Activated CD8-positive, alpha-beta T cell treated with anti-CD3 and anti-CD28 coated beads, Interleukin-2, amount 10 ng/mL, durations not matched to agents 7 days and 5 days (primary cell): ENCODE measurements at regions not wholly inside any gene's neighbourhood (a gene's known extent, or its start where the extent isn't known, plus 50 kb on each side); places are given as distances from the start of the nearest gene placed in this dataset.
"Not testable (repeated sequence)": the region's sequence is repeated elsewhere in the genome, so short reads cannot be mapped to it uniquely, and the experiment has no call there.

ENCODE experiments used
- ATAC-seq: fragments of 150-1000 bp; cut with Tn5 transposase; one replicate; pipeline ENCODE4 v1.10.0; 2021; ENCODE audit warnings: moderate library complexity
- CTCF ChIA-PET: fragments of 350-600 bp; sonication (Branson Sonifier 250); formaldehyde crosslinking; loops from one replicate; lab custom pipeline; 2021; ENCODE audit warnings: antibody characterized with exemption; lab: Charles Lee
- POLR2A ChIA-PET: fragments of 350-600 bp; sonication (Branson Sonifier 250); formaldehyde crosslinking; loops from one replicate; lab custom pipeline; 2021; ENCODE audit warnings: antibody characterized with exemption; lab: Charles Lee
- DNase-seq: peaks from one replicate; pipeline ENCODE4 v3.0.0-alpha.2; 2020
- H3K27ac Mint-ChIP-seq: one replicate; pipeline ENCODE4 v1.8.0; 2021; ENCODE audit warnings: mild to moderate bottlenecking, mixed read lengths
- H3K27me3 Mint-ChIP-seq: one replicate; pipeline ENCODE4 v1.8.0; 2021; ENCODE audit warnings: low read depth, mixed read lengths
- H3K36me3 Mint-ChIP-seq: one replicate; pipeline ENCODE4 v1.8.0; 2021; ENCODE audit warnings: low read depth, mixed read lengths
- H3K4me1 Mint-ChIP-seq: one replicate; pipeline ENCODE4 v1.8.0; 2021; ENCODE audit warnings: low read depth, mixed read lengths
- H3K4me3 Mint-ChIP-seq: one replicate; pipeline ENCODE4 v1.8.0; 2021; ENCODE audit warnings: mild to moderate bottlenecking, mixed read lengths
- H3K9me3 Mint-ChIP-seq: one replicate; pipeline ENCODE4 v1.8.0; 2022; ENCODE audit warnings: mixed read lengths; ENCODE audit not compliant: insufficient read depth

- CTCF ChIA-PET, result no interaction called here
- DNase-seq, result no peak
- POLR2A ChIA-PET, result no interaction called here
- peaks cover 18% of the 10 kb centered on the region for H3K9me3 Mint-ChIP-seq
- no peak for ATAC-seq
- H3K36me3 Mint-ChIP-seq, result no peaks in the 10 kb centered on the region
- no peak overlapping the region for H3K27ac Mint-ChIP-seq
- no peak overlapping the region for H3K4me3 Mint-ChIP-seq
- H3K27me3 Mint-ChIP-seq, result no peaks in the 10 kb centered on the region
- H3K4me1 Mint-ChIP-seq, result no peaks in the 10 kb centered on the region
Measured at GRCh38 chr17:52678211-52678610, 519.7 kb upstream of the CA10 start.

DNA sequence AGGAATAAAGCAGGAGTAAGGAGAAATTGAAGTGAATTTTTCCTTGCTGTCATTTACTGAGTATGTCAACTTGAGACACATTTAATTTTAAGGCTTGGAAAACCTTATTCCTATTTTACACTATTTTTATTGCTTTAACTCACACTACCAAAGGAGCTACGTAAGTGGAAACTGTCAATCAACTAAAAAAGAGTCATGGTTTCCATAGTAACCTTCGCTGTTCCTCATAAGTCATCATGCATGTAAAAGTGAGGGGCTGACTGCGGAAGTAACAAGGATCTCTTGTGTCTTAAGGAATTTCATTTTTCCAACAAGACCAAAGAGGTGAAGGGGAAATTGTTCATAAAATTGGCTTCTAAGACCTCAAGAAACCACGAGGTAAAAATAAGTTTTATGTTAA, 516.2 kb upstream of the CA10 start:
- POLR2A ChIA-PET, result no interaction called here
- Mint-ChIP-seq H3K36me3 (no peaks in the 10 kb centered on the region), H3K9me3 (peaks cover 16% of the 10 kb centered on the region), H3K4me1 (no peaks in the 10 kb centered on the region), H3K27me3 (no peaks in the 10 kb centered on the region), H3K27ac (no peak overlapping the region), H3K4me3 (no peak overlapping the region)
- CTCF ChIA-PET, result no interaction called here
- ATAC-seq, result no peak
- DNase-seq, result no peak

GRCh38 chr17:52673791-52674190, 515.3 kb upstream of the CA10 start:
- ChIA-PET CTCF (no interaction called here), POLR2A (no interaction called here)
- Mint-ChIP-seq H3K27ac (no peak overlapping the region), H3K4me3 (no peak overlapping the region), H3K9me3 (peaks cover 7% of the 10 kb centered on the region), H3K36me3 (no peaks in the 10 kb centered on the region), H3K27me3 (no peaks in the 10 kb centered on the region), H3K4me1 (no peaks in the 10 kb centered on the region)
- no peak for DNase-seq
- no peak for ATAC-seq

DNA sequence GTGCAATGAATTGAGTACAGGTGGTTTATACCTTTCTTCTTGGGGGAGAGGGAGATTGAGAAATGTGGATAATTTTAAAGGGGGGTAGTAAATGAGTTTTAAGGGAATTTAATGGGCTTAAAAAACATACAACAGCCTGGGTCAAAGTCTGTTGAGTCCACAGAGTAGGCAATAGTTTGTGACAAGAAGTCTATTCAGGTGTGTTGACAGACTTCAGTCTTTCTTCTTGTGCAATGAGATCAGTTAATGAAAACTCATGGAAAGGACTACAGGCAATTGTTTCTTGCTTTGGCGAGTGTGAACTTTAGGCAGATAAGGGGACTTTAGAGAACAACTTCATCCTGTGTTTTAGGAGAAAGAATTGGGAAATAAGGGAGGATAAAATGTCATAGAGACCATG, 507.8 kb upstream of the CA10 start:
- POLR2A ChIA-PET, result no interaction called here
- DNase-seq (no peak), ATAC-seq (no peak)
- Mint-ChIP-seq H3K27me3 (no peaks in the 10 kb centered on the region), H3K36me3 (no peaks in the 10 kb centered on the region), H3K4me3 (no peak overlapping the region), H3K4me1 (no peaks in the 10 kb centered on the region), H3K9me3 (peaks cover 10% of the 10 kb centered on the region), H3K27ac (no peak overlapping the region)
- CTCF ChIA-PET, result no interaction called here

GRCh38 chr17:52660692-52661091, 502.2 kb upstream of the CA10 start:
- CTCF ChIA-PET, result no interaction called here
- POLR2A ChIA-PET, result no interaction called here
- peaks cover 5% of the 10 kb centered on the region for H3K9me3 Mint-ChIP-seq
- H3K4me1 Mint-ChIP-seq, result no peaks in the 10 kb centered on the region
- no peaks in the 10 kb centered on the region for H3K36me3 Mint-ChIP-seq
- DNase-seq (no peak), ATAC-seq (no peak)
- no peaks in the 10 kb centered on the region for H3K27me3 Mint-ChIP-seq
- H3K27ac Mint-ChIP-seq, result no peak overlapping the region
- H3K4me3 Mint-ChIP-seq, result no peak overlapping the region

GRCh38 chr17:52653014-52653413, 494.5 kb upstream of the CA10 start:
- Mint-ChIP-seq H3K27me3 (no peaks in the 10 kb centered on the region), H3K36me3 (no peaks in the 10 kb centered on the region), H3K4me1 (no peaks in the 10 kb centered on the region), H3K27ac (no peak overlapping the region), H3K9me3 (peaks cover 6% of the 10 kb centered on the region), H3K4me3 (no peak overlapping the region)
- DNase-seq (no peak), ATAC-seq (no peak)
- ChIA-PET CTCF (interaction anchor here (0.7 kb wide), 1 partner anchor 344 kb away, joined by 3 read pairs; no protein-coding TSS in a partner anchor), POLR2A (no interaction called here)

DNA sequence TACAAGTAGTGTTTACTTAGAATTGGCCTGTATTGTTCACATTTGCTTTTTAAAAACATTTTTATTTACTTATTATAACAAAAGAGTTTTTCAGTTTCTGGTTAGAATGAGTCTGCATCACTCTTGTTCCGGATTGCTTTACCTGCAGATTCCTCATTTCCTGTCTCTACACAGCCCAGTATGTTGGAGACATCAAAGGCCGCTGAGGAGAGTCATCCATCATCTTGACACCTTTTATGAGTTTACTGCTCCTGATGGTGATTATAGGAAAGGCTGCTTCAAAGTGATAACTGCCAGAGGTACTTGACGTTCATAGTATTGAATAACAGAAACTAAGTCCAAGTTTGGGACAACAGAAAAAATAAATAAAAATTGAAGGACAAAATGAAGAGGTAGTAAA, 490.5 kb upstream of the CA10 start:
- Mint-ChIP-seq H3K4me3 (no peak overlapping the region), H3K27me3 (no peaks in the 10 kb centered on the region), H3K36me3 (no peaks in the 10 kb centered on the region), H3K9me3 (peaks cover 1% of the 10 kb centered on the region), H3K27ac (no peak overlapping the region), H3K4me1 (no peaks in the 10 kb centered on the region)
- DNase-seq (no peak), ATAC-seq (no peak)
- ChIA-PET CTCF (no interaction called here), POLR2A (no interaction called here)

DNA sequence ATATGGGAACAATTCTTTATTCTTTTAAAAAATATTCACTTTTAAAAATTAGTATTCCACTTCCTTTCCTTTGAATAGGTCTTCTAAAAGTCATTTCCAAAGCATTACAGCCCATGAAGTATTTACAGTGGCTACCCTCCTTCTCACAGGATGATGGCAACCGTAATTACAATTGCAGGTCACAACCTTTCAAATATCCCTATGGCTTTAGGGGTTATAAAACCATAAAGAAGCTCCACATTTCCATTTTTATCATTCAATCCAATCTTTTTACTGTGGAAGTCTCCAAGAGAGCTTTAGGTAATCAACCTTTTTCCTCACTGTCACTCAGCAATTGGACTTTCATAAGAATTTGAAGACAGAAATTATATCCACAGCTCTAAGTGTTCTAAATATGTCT, 488.9 kb upstream of the CA10 start:
- Mint-ChIP-seq H3K4me3 (no peak overlapping the region), H3K27ac (no peak overlapping the region), H3K9me3 (no peaks in the 10 kb centered on the region), H3K4me1 (no peaks in the 10 kb centered on the region), H3K36me3 (no peaks in the 10 kb centered on the region), H3K27me3 (no peaks in the 10 kb centered on the region)
- DNase-seq (no peak), ATAC-seq (no peak)
- POLR2A ChIA-PET, result no interaction called here
- CTCF ChIA-PET, result no interaction called here

DNA sequence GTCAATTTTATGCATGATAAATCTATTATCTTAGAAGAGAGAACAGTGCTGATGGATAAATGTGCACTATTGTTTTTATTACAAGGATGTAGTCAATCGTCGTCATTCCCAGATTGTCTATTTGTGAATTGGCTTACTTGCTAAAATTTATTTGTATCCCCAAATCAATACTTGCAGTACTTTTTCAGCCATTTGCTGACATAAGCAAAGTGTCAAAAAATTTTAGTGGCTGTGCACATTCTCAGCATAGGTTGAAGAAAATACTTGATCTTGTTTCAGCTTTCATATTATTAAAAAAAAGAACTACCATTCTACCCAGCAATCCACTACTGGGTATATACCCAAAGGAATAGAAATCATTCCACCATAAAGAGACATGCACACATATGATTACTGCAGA, 477.9 kb upstream of the CA10 start:
- DNase-seq (no peak), ATAC-seq (no peak)
- ChIA-PET POLR2A (no interaction called here), CTCF (no interaction called here)
- H3K4me1 Mint-ChIP-seq, result no peaks in the 10 kb centered on the region
- H3K36me3 Mint-ChIP-seq, result no peaks in the 10 kb centered on the region
- no peak overlapping the region for H3K27ac Mint-ChIP-seq
- no peak overlapping the region for H3K4me3 Mint-ChIP-seq
- no peaks in the 10 kb centered on the region for H3K27me3 Mint-ChIP-seq
- peaks cover 3% of the 10 kb centered on the region for H3K9me3 Mint-ChIP-seq

- no peak overlapping the region for H3K4me3 Mint-ChIP-seq
- no peaks in the 10 kb centered on the region for H3K4me1 Mint-ChIP-seq
- no peaks in the 10 kb centered on the region for H3K27me3 Mint-ChIP-seq
- no peak for DNase-seq
- POLR2A ChIA-PET, result no interaction called here
- no peak overlapping the region for H3K27ac Mint-ChIP-seq
- H3K9me3 Mint-ChIP-seq, result no peaks in the 10 kb centered on the region
- H3K36me3 Mint-ChIP-seq, result no peaks in the 10 kb centered on the region
- CTCF ChIA-PET, result no interaction called here
- ATAC-seq, result no peak
Measured at GRCh38 chr17:52606590-52606989, 448.1 kb upstream of the CA10 start.

DNA sequence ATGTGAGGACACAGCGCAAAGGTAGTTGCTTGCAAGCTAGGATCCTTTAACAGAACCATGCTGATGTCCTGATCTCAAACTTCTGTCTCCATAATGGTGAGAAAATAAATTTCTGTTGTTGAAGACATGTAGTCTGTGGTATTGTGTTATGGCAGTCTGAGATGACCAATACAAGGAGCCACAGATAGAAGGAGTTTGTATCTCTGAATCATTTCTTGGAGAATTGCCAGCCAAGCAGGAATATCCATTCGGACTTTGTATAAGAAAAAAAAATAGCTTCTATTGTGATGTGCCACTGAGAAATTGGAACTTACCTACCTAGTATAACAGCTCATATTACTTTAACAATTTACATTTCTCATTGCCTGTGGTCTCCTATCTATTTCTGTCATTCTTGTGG, 447.6 kb upstream of the CA10 start:
- Mint-ChIP-seq H3K36me3 (no peaks in the 10 kb centered on the region), H3K4me3 (no peak overlapping the region), H3K4me1 (no peaks in the 10 kb centered on the region), H3K27me3 (no peaks in the 10 kb centered on the region), H3K9me3 (no peaks in the 10 kb centered on the region), H3K27ac (no peak overlapping the region)
- ChIA-PET POLR2A (no interaction called here), CTCF (no interaction called here)
- DNase-seq, result no peak
- no peak for ATAC-seq

- ChIA-PET CTCF (no interaction called here), POLR2A (no interaction called here)
- no peaks in the 10 kb centered on the region for H3K27me3 Mint-ChIP-seq
- no peaks in the 10 kb centered on the region for H3K36me3 Mint-ChIP-seq
- H3K27ac Mint-ChIP-seq, result no peak overlapping the region
- no peaks in the 10 kb centered on the region for H3K9me3 Mint-ChIP-seq
- no peak overlapping the region for H3K4me3 Mint-ChIP-seq
- ATAC-seq (no peak), DNase-seq (no peak)
- H3K4me1 Mint-ChIP-seq, result no peaks in the 10 kb centered on the region
Measured at GRCh38 chr17:52604105-52604504, 445.6 kb upstream of the CA10 start.

- H3K27ac Mint-ChIP-seq, H3K27me3 Mint-ChIP-seq, H3K4me3 Mint-ChIP-seq, H3K4me1 Mint-ChIP-seq, DNase-seq, H3K36me3 Mint-ChIP-seq, POLR2A ChIA-PET, CTCF ChIA-PET, H3K9me3 Mint-ChIP-seq, ATAC-seq: not testable (repeated sequence)
Measured at GRCh38 chr17:52597452-52598215, 439.1 kb upstream of the CA10 start.
